ENCODE measurements at regions not wholly inside any gene's neighbourhood (a gene's known extent, or its start where the extent isn't known, plus 50 kb on each side); places are given as distances from the start of the nearest gene placed in this dataset.

GRCh38 chr22:47933891-47934290 is 1171.4 kb downstream of the TBC1D22A start:
- TF ChIP-seq ZNF138 (CRISPR knock-in tag; IDR thresholded peaks at IDR 0.05; ENCODE audit: low read depth) (no peak), ZBTB3 (CRISPR knock-in tag; IDR thresholded peaks at IDR 0.05; ENCODE audit: borderline replicate concordance, low read depth) (no peak), EP300 (IDR thresholded peaks at IDR 0.05; ENCODE audit: low read depth in 2 of 2, low read length in 2 of 2) (no peak), EP300 (CRISPR knock-in tag; IDR thresholded peaks at IDR 0.05; ENCODE audit: borderline replicate concordance) (no peak), ZNF710 (CRISPR knock-in tag; IDR thresholded peaks at IDR 0.05; ENCODE audit: borderline replicate concordance) (no peak), RAD51 (IDR thresholded peaks at IDR 0.05; ENCODE audit: borderline replicate concordance) (no peak), TBP (CRISPR knock-in tag; IDR thresholded peaks at IDR 0.05) (no peak), MXD3 (CRISPR knock-in tag; IDR thresholded peaks at IDR 0.05) (no peak), ATF4 (CRISPR knock-in tag; IDR thresholded peaks at IDR 0.05) (no peak), SP1 (IDR thresholded peaks at IDR 0.05) (no peak), SP1 (CRISPR knock-in tag; IDR thresholded peaks at IDR 0.05) (no peak), CCAR2 (optimal IDR thresholded peaks at IDR 0.05; ENCODE audit: low read depth, low read length) (no peak), ZNF33B (CRISPR knock-in tag; IDR thresholded peaks at IDR 0.05) (no peak), TFAP4 (IDR thresholded peaks at IDR 0.05; ENCODE audit: borderline replicate concordance, low read depth) (no peak), HMG20B (CRISPR knock-in tag; conservative IDR thresholded peaks at IDR 0.05) (no peak)

Measured in HepG2 (cell line).